ENCODE measurements at regions not wholly inside any gene's neighbourhood (a gene's known extent, or its start where the extent isn't known, plus 50 kb on each side); places are given as distances from the start of the nearest gene placed in this dataset.

DNA sequence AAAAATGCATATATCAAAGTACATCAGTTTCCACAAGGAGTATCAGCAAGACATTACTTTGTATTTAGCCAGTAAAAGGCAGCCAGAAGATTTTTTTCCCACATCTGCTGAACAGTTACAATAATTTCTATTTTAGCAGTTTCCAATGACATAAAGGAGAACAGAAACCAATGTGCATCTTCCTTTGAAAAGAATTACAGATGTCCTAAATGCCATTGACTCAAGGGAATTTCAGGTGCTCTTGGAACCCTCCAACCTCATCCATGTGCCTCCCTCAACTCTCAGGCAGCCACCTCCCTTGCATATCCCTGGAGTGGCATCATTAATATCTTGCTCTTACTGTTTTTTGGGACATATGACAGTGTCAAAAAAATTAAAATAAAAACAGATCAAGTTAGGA lies 62.2 kb upstream of the ST8SIA1 start:
- Histone ChIP-seq H3K9ac (ENCODE audit: insufficient read depth, low read depth, low read length) (no peak overlapping the region), H3K27ac (ENCODE audit: extremely low read length, insufficient read depth, low read length) (no peak overlapping the region), H4K20me1 (ENCODE audit: insufficient read depth, low read length) (no peaks in the 10 kb centered on the region), H3K36me3 (replicated peaks in 1 of 2; ENCODE audit: control insufficient read depth in 1 of 2, insufficient read depth in 2 of 2, low read length in 2 of 2) (no peaks in the 10 kb centered on the region), H3K79me2 (ENCODE audit: insufficient read depth, low read length) (no peaks in the 10 kb centered on the region), H2AFZ (ENCODE audit: low read length) (no peak overlapping the region), H3K4me2 (ENCODE audit: low read depth, low read length) (no peak overlapping the region), H3K4me3 (replicated peaks in 1 of 3; ENCODE audit: insufficient read depth in 1 of 3, low read depth in 2 of 3, low read length in 3 of 3) (no peak overlapping the region), H3K27me3 (ENCODE audit: control insufficient read depth in 1 of 2, insufficient read depth in 2 of 2, low read length in 2 of 2) (no peaks in the 10 kb centered on the region), H3K4me1 (ENCODE audit: insufficient read depth, low read length) (no peaks in the 10 kb centered on the region), H3K9me3 (ENCODE audit: low read length) (no peaks in the 10 kb centered on the region)
- no peak for FAIRE-seq
- in situ Hi-C loops (cut with HindIII; ENCODE audit: extremely low pct_ligation_motif_present, low pct_unique_long_range_greater_than_20kb) = no loop called here
- ATAC-seq = no peak
- DNase-seq (ENCODE audit: low spot score) = no peak
- ChIA-PET CTCF (ENCODE audit: low intra/inter-chr PET ratio, low total read pairs) (no interaction called here), POLR2A (no interaction called here)
- BruUV-seq (replicated peaks) = no TSS peak
- TF ChIP-seq GTF2F1 (IDR thresholded peaks at IDR 0.05; ENCODE audit: low read length) = no peak
- no peak for TF ChIP-seq ZSCAN9 (CRISPR knock-in tag; IDR thresholded peaks at IDR 0.05; ENCODE audit: borderline replicate concordance)
- no peak for TF ChIP-seq ZC3H13 (CRISPR knock-in tag; IDR thresholded peaks at IDR 0.05)
- TF ChIP-seq, protein P1, sequence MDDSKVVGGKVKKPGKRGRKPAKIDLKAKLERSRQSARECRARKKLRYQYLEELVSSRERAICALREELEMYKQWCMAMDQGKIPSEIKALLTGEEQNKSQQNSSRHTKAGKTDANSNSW (CRISPR knock-in tag; IDR thresholded peaks at IDR 0.05; ENCODE audit: borderline replicate concordance) = no peak
- no peak for TF ChIP-seq HOXA3 (CRISPR knock-in tag; IDR thresholded peaks at IDR 0.05)
- no peak for TF ChIP-seq FOXK1 (CRISPR knock-in tag; IDR thresholded peaks at IDR 0.05; ENCODE audit: borderline replicate concordance, low read depth)
- TF ChIP-seq AKNA (CRISPR knock-in tag; IDR thresholded peaks at IDR 0.05; ENCODE audit: borderline replicate concordance) = no peak
- no peak for TF ChIP-seq ZNF367 (CRISPR knock-in tag; IDR thresholded peaks at IDR 0.05; ENCODE audit: borderline replicate concordance)
- no peak for TF ChIP-seq E2F5 (CRISPR knock-in tag; conservative IDR thresholded peaks at IDR 0.05)
- no peak for TF ChIP-seq ESRRA (CRISPR knock-in tag; IDR thresholded peaks at IDR 0.05; ENCODE audit: low read depth)
- TF ChIP-seq KAT2B (IDR thresholded peaks at IDR 0.05; ENCODE audit: borderline replicate concordance, low read depth, low read length) = no peak
- TF ChIP-seq ZSCAN25 (CRISPR knock-in tag; IDR thresholded peaks at IDR 0.05) = no peak
- no peak for TF ChIP-seq ZNF530 (CRISPR knock-in tag; IDR thresholded peaks at IDR 0.05; ENCODE audit: low read depth)
- TF ChIP-seq PHF5A (CRISPR knock-in tag; IDR thresholded peaks at IDR 0.05; ENCODE audit: low read depth, unreplicated experiment) = no peak
- TF ChIP-seq MAFF (IDR thresholded peaks at IDR 0.05; ENCODE audit: low read depth, low read length) = no peak
- intact Hi-C loops (cut with micrococcal nuclease; ENCODE audit: unreplicated experiment) = no loop called here
